ENCODE measurements at regions not wholly inside any gene's neighbourhood (a gene's known extent, or its start where the extent isn't known, plus 50 kb on each side); places are given as distances from the start of the nearest gene placed in this dataset.

GRCh38 chr10:2335626-2336025, 598.3 kb upstream of the ADARB2 start:
- Histone ChIP-seq H3K14ac (ENCODE audit: low read length) (no peak overlapping the region), H3K27ac (replicated peaks; ENCODE audit: low read length) (no peak overlapping the region), H2AFZ (ENCODE audit: low read length) (no peak overlapping the region), H4K8ac (ENCODE audit: low read depth, low read length) (no peak overlapping the region), H3K27me3 (ENCODE audit: control insufficient read depth in 3 of 3, insufficient read depth in 3 of 3, low read depth in 1 of 3, low read length in 3 of 3) (no peaks in the 10 kb centered on the region), H3K79me1 (ENCODE audit: low read depth, low read length) (no peaks in the 10 kb centered on the region), H3K9ac (ENCODE audit: low read depth, low read length, poor library complexity) (no peak overlapping the region), H3K4me2 (ENCODE audit: insufficient read depth, low read length, poor library complexity, severe bottlenecking) (no peak overlapping the region), H3K36me3 (replicated peaks in 1 of 2; ENCODE audit: control insufficient read depth in 2 of 2, insufficient read depth in 2 of 2, low read length in 2 of 2) (no peaks in the 10 kb centered on the region), H3K4me3 (ENCODE audit: low read length in 2 of 2) (no peak overlapping the region), H2AK5ac (ENCODE audit: low read depth, low read length) (no peak overlapping the region), H2BK12ac (ENCODE audit: low read length) (no peak overlapping the region), H3K9me3 (replicated peaks in 1 of 2; ENCODE audit: control insufficient read depth in 2 of 2, insufficient read depth in 1 of 2, low read depth in 1 of 2, low read length in 2 of 2) (no peaks in the 10 kb centered on the region), H2BK5ac (ENCODE audit: low read length) (no peak overlapping the region), H2BK15ac (ENCODE audit: low read length) (no peak overlapping the region), H3K23ac (ENCODE audit: low read depth, low read length, poor library complexity) (no peak overlapping the region), H3K4me1 (ENCODE audit: control insufficient read depth in 2 of 2, insufficient read depth in 1 of 2, low read depth in 1 of 2, low read length in 2 of 2) (no peaks in the 10 kb centered on the region), H3K18ac (ENCODE audit: low read length) (no peak overlapping the region), H2BK120ac (ENCODE audit: low read depth, low read length) (no peak overlapping the region), H3K4ac (ENCODE audit: low read length) (no peak overlapping the region), H4K91ac (ENCODE audit: low read depth, low read length, poor library complexity) (no peak overlapping the region)
- WGBS, 2 donors (ENCODE audit: extremely low coverage in 2 of 2, insufficient read length in 2 of 2, insufficient replicate concordance in 1 of 2): no CpG with 5 or more reads among the region's 7 CpGs
- no peak for DNase-seq (ENCODE audit: low spot score)

- H3K4me1 ChIP-seq (ENCODE audit: control insufficient read depth in 2 of 2, insufficient read depth in 1 of 2, low read depth in 1 of 2, low read length in 2 of 2): no peaks in the 10 kb centered on the region
- H2BK120ac ChIP-seq (ENCODE audit: low read depth, low read length): no peak overlapping the region
- H3K27ac ChIP-seq (replicated peaks; ENCODE audit: low read length): no peak overlapping the region
- H3K23ac ChIP-seq (ENCODE audit: low read depth, low read length, poor library complexity): no peak overlapping the region
- H3K79me1 ChIP-seq (ENCODE audit: low read depth, low read length): no peaks in the 10 kb centered on the region
- H2AFZ ChIP-seq (ENCODE audit: low read length): no peak overlapping the region
- H3K14ac ChIP-seq (ENCODE audit: low read length): no peak overlapping the region
- no peaks in the 10 kb centered on the region for H3K9me3 ChIP-seq (replicated peaks in 1 of 2; ENCODE audit: control insufficient read depth in 2 of 2, insufficient read depth in 1 of 2, low read depth in 1 of 2, low read length in 2 of 2)
- no CpG with 5 or more reads among the region's 4 CpGs for WGBS, 2 donors (ENCODE audit: extremely low coverage in 2 of 2, insufficient read length in 2 of 2, insufficient replicate concordance in 1 of 2)
- no peak overlapping the region for H3K4me2 ChIP-seq (ENCODE audit: insufficient read depth, low read length, poor library complexity, severe bottlenecking)
- H4K8ac ChIP-seq (ENCODE audit: low read depth, low read length): no peak overlapping the region
- DNase-seq (ENCODE audit: low spot score): no peak
- no peak overlapping the region for H2BK12ac ChIP-seq (ENCODE audit: low read length)
- no peak overlapping the region for H3K4ac ChIP-seq (ENCODE audit: low read length)
- H2BK5ac ChIP-seq (ENCODE audit: low read length): no peak overlapping the region
- no peak overlapping the region for H3K9ac ChIP-seq (ENCODE audit: low read depth, low read length, poor library complexity)
- H4K91ac ChIP-seq (ENCODE audit: low read depth, low read length, poor library complexity): no peak overlapping the region
- H2BK15ac ChIP-seq (ENCODE audit: low read length): no peak overlapping the region
- no peak overlapping the region for H2AK5ac ChIP-seq (ENCODE audit: low read depth, low read length)
- no peak overlapping the region for H3K4me3 ChIP-seq (ENCODE audit: low read length in 2 of 2)
- no peak overlapping the region for H3K18ac ChIP-seq (ENCODE audit: low read length)
- H3K36me3 ChIP-seq (replicated peaks in 1 of 2; ENCODE audit: control insufficient read depth in 2 of 2, insufficient read depth in 2 of 2, low read length in 2 of 2): no peaks in the 10 kb centered on the region
- no peaks in the 10 kb centered on the region for H3K27me3 ChIP-seq (ENCODE audit: control insufficient read depth in 3 of 3, insufficient read depth in 3 of 3, low read depth in 1 of 3, low read length in 3 of 3)
These were observed 597.2 kb upstream of the ADARB2 start for GRCh38 chr10:2334575-2334974.

- Histone ChIP-seq H3K4me1 (ENCODE audit: control insufficient read depth in 2 of 2, insufficient read depth in 1 of 2, low read depth in 1 of 2, low read length in 2 of 2) (peaks cover 0 to 2% of the 10 kb centered on the region in 2 donors), H3K36me3 (replicated peaks in 1 of 2; ENCODE audit: control insufficient read depth in 2 of 2, insufficient read depth in 2 of 2, low read length in 2 of 2) (no peaks in the 10 kb centered on the region), H3K27me3 (ENCODE audit: control insufficient read depth in 3 of 3, insufficient read depth in 3 of 3, low read depth in 1 of 3, low read length in 3 of 3) (no peaks in the 10 kb centered on the region), H2BK120ac (ENCODE audit: low read depth, low read length) (no peak overlapping the region), H2BK15ac (ENCODE audit: low read length) (no peak overlapping the region), H3K18ac (ENCODE audit: low read length) (no peak overlapping the region), H3K9me3 (replicated peaks in 1 of 2; ENCODE audit: control insufficient read depth in 2 of 2, insufficient read depth in 1 of 2, low read depth in 1 of 2, low read length in 2 of 2) (no peaks in the 10 kb centered on the region), H3K4ac (ENCODE audit: low read length) (no peak overlapping the region), H3K23ac (ENCODE audit: low read depth, low read length, poor library complexity) (no peak overlapping the region), H2AFZ (ENCODE audit: low read length) (no peak overlapping the region), H3K27ac (replicated peaks; ENCODE audit: low read length) (no peak overlapping the region), H3K4me2 (ENCODE audit: insufficient read depth, low read length, poor library complexity, severe bottlenecking) (no peak overlapping the region), H3K4me3 (ENCODE audit: low read length in 2 of 2) (no peak overlapping the region), H2BK12ac (ENCODE audit: low read length) (no peak overlapping the region), H4K91ac (ENCODE audit: low read depth, low read length, poor library complexity) (no peak overlapping the region), H3K14ac (ENCODE audit: low read length) (no peak overlapping the region), H4K8ac (ENCODE audit: low read depth, low read length) (no peak overlapping the region), H2AK5ac (ENCODE audit: low read depth, low read length) (no peak overlapping the region), H3K9ac (ENCODE audit: low read depth, low read length, poor library complexity) (no peak overlapping the region), H3K79me1 (ENCODE audit: low read depth, low read length) (no peaks in the 10 kb centered on the region), H2BK5ac (ENCODE audit: low read length) (no peak overlapping the region)
- no peak for DNase-seq (ENCODE audit: low spot score)
- WGBS, 2 donors (ENCODE audit: extremely low coverage in 2 of 2, insufficient read length in 2 of 2, insufficient replicate concordance in 1 of 2): no CpG with 5 or more reads among the region's 13 CpGs
These were observed 591.8 kb upstream of the ADARB2 start for GRCh38 chr10:2329082-2329481.

GRCh38 chr10:2326411-2326810, 589.1 kb upstream of the ADARB2 start:
- Histone ChIP-seq H3K4me3 (ENCODE audit: low read length in 2 of 2) (no peak overlapping the region), H3K4me2 (ENCODE audit: insufficient read depth, low read length, poor library complexity, severe bottlenecking) (peak overlapping the region; percentile 14)
- no CpG with 5 or more reads among the region's 6 CpGs for WGBS, 2 donors (ENCODE audit: extremely low coverage in 2 of 2, insufficient read length in 2 of 2, insufficient replicate concordance in 1 of 2)

More at GRCh38 chr10:2326411-2326810, 589.1 kb upstream of the ADARB2 start:
- no peak overlapping the region for H4K8ac ChIP-seq (ENCODE audit: low read depth, low read length)
- no peak overlapping the region for H3K27ac ChIP-seq (replicated peaks; ENCODE audit: low read length)
- H3K4ac ChIP-seq (ENCODE audit: low read length): no peak overlapping the region
- H3K4me1 ChIP-seq (ENCODE audit: control insufficient read depth in 2 of 2, insufficient read depth in 1 of 2, low read depth in 1 of 2, low read length in 2 of 2): peaks cover 0 to 2% of the 10 kb centered on the region in 2 donors
- H2BK15ac ChIP-seq (ENCODE audit: low read length): no peak overlapping the region
- no peak for DNase-seq (ENCODE audit: low spot score)
- H3K79me1 ChIP-seq (ENCODE audit: low read depth, low read length): no peaks in the 10 kb centered on the region
- no peak overlapping the region for H2AFZ ChIP-seq (ENCODE audit: low read length)
- H3K36me3 ChIP-seq (replicated peaks in 1 of 2; ENCODE audit: control insufficient read depth in 2 of 2, insufficient read depth in 2 of 2, low read length in 2 of 2): no peaks in the 10 kb centered on the region
- no peak overlapping the region for H3K14ac ChIP-seq (ENCODE audit: low read length)
- H3K9me3 ChIP-seq (replicated peaks in 1 of 2; ENCODE audit: control insufficient read depth in 2 of 2, insufficient read depth in 1 of 2, low read depth in 1 of 2, low read length in 2 of 2): no peaks in the 10 kb centered on the region
- H2AK5ac ChIP-seq (ENCODE audit: low read depth, low read length): no peak overlapping the region
- H3K27me3 ChIP-seq (ENCODE audit: control insufficient read depth in 3 of 3, insufficient read depth in 3 of 3, low read depth in 1 of 3, low read length in 3 of 3): no peaks in the 10 kb centered on the region
- H3K18ac ChIP-seq (ENCODE audit: low read length): no peak overlapping the region
- H2BK12ac ChIP-seq (ENCODE audit: low read length): no peak overlapping the region
- H2BK120ac ChIP-seq (ENCODE audit: low read depth, low read length): no peak overlapping the region
- H2BK5ac ChIP-seq (ENCODE audit: low read length): no peak overlapping the region
- no peak overlapping the region for H3K23ac ChIP-seq (ENCODE audit: low read depth, low read length, poor library complexity)
- H4K91ac ChIP-seq (ENCODE audit: low read depth, low read length, poor library complexity): no peak overlapping the region
- no peak overlapping the region for H3K9ac ChIP-seq (ENCODE audit: low read depth, low read length, poor library complexity)
